Natural killer cell (primary cell): ENCODE measurements at regions not wholly inside any gene's neighbourhood (a gene's known extent, or its start where the extent isn't known, plus 50 kb on each side); places are given as distances from the start of the nearest gene placed in this dataset.

Experiments
- ATAC-seq, 3 donors: fragments of 150-1000 bp in 2 of 3; fragments of 200-7000 bp in 1 of 3; cut with Tn5 transposase; 1 replicate in 1 of 3; 2 replicates in 2 of 3; pipeline ENCODE4 v1.10.0; 2021; ENCODE audit warnings: mild to moderate bottlenecking in 2 of 3, moderate library complexity in 2 of 3
- DNase-seq, 2 donors: peaks; one replicate each; pipeline versions ENCODE4 v3.0.0 to v3.0.0-alpha.2; 2013 to 2021; ENCODE audit warnings: mixed read lengths in 1 of 2
- H3K27ac ChIP-seq: one replicate; pipeline ENCODE4 v1.5.1; 2013; ENCODE audit warnings: mild to moderate bottlenecking, low read length
- H3K27me3 ChIP-seq: one replicate; pipeline ENCODE4 v1.6.1; 2013; ENCODE audit warnings: low read length; ENCODE audit not compliant: control insufficient read depth, insufficient read depth
- H3K36me3 ChIP-seq: one replicate; pipeline ENCODE4 v1.6.1; 2013; ENCODE audit warnings: low read length; ENCODE audit not compliant: control insufficient read depth, insufficient read depth
- H3K4me1 ChIP-seq: one replicate; pipeline ENCODE4 v1.6.1; 2013; ENCODE audit warnings: low read length; ENCODE audit not compliant: control insufficient read depth, insufficient read depth
- H3K4me3 ChIP-seq: one replicate; pipeline ENCODE4 v1.5.1; 2013; ENCODE audit warnings: low read length
- H3K9me3 ChIP-seq: one replicate; pipeline ENCODE4 v1.6.1; 2013; ENCODE audit warnings: low read length; ENCODE audit not compliant: control insufficient read depth, insufficient read depth
- H3K27ac Mint-ChIP-seq, 2 donors: one replicate each; pipeline ENCODE4 v1.8.0; 2022; ENCODE audit warnings: mild to moderate bottlenecking in 2 of 2, mixed read lengths in 2 of 2, moderate library complexity in 1 of 2
- H3K27me3 Mint-ChIP-seq, 2 donors: one replicate each; pipeline ENCODE4 v1.8.0; 2022; ENCODE audit warnings: low read depth in 2 of 2, mixed read lengths in 2 of 2
- H3K36me3 Mint-ChIP-seq: one replicate; pipeline ENCODE4 v1.8.0; 2022; ENCODE audit warnings: mixed read lengths
- H3K4me1 Mint-ChIP-seq, 2 donors: one replicate each; pipeline ENCODE4 v1.8.0; 2022; ENCODE audit warnings: mixed read lengths in 2 of 2
- H3K4me3 Mint-ChIP-seq: one replicate; pipeline ENCODE4 v1.8.0; 2022; ENCODE audit warnings: mild to moderate bottlenecking, moderate library complexity, mixed read lengths
- H3K9me3 Mint-ChIP-seq, 2 donors: one replicate each; pipeline ENCODE4 v1.8.0; 2022; ENCODE audit warnings: mixed read lengths in 2 of 2
- CTCF ChIP-seq: fragments of 200-600 bp; IDR thresholded peaks from one replicate; pipeline ENCODE4 v1.8.0; 2022; ENCODE audit warnings: antibody characterized with exemption
- WGBS: methylation state at CpG from one replicate; pipeline ENCODE4 v1.1.7; 2013; ENCODE audit warnings: missing lambda C conversion rate; ENCODE audit not compliant: insufficient coverage; 5-methylcytosine and 5-hydroxymethylcytosine counted together
- intact Hi-C: fragments of 100-400 bp; cut with micrococcal nuclease; formaldehyde crosslinking; loops from one replicate; pipeline ENCODE4 v1.14.2; 2022

- peaks cover 10 to 15% of the 10 kb centered on the region in 2 donors for H3K9me3 Mint-ChIP-seq
- DNase-seq (no peak), ATAC-seq (no peak)
- Histone ChIP-seq H3K27ac (no peak overlapping the region), H3K4me3 (no peak overlapping the region), H3K4me1 (no peaks in the 10 kb centered on the region), H3K36me3 (no peaks in the 10 kb centered on the region), H3K9me3 (no peaks in the 10 kb centered on the region), H3K27me3 (no peaks in the 10 kb centered on the region)
- H3K36me3 Mint-ChIP-seq = no peaks in the 10 kb centered on the region
- 94% methylated on average over 2 of the region's 2 CpGs for WGBS
- TF ChIP-seq CTCF = no peak
- H3K4me1 Mint-ChIP-seq = no peaks in the 10 kb centered on the region
- intact Hi-C loops = no loop called here
- no peak overlapping the region for H3K4me3 Mint-ChIP-seq
- no peak overlapping the region for H3K27ac Mint-ChIP-seq
- H3K27me3 Mint-ChIP-seq = no peaks in the 10 kb centered on the region
Measured at GRCh38 chr13:72456486-72456885, 270.9 kb downstream of the MZT1 start.

GRCh38 chr13:72453161-72453560, 274.3 kb downstream of the MZT1 start:
- H3K9me3 ChIP-seq = peaks cover 4% of the 10 kb centered on the region
- H3K4me3 ChIP-seq = no peak overlapping the region
- no peaks in the 10 kb centered on the region for H3K36me3 ChIP-seq
- Mint-ChIP-seq H3K4me1 (no peaks in the 10 kb centered on the region), H3K27ac (no peak overlapping the region), H3K9me3 (peaks cover 11 to 13% of the 10 kb centered on the region in 2 donors), H3K36me3 (peaks cover 7% of the 10 kb centered on the region), H3K4me3 (no peak overlapping the region), H3K27me3 (no peaks in the 10 kb centered on the region)
- DNase-seq (no peak), ATAC-seq (no peak)
- no peaks in the 10 kb centered on the region for H3K27me3 ChIP-seq
- H3K4me1 ChIP-seq = no peaks in the 10 kb centered on the region
- intact Hi-C loops = no loop called here
- no peak for TF ChIP-seq CTCF
- 94% methylated on average over 5 of the region's 5 CpGs for WGBS
- no peak overlapping the region for H3K27ac ChIP-seq

- H3K4me3 ChIP-seq = no peak overlapping the region
- Mint-ChIP-seq H3K4me1 (no peaks in the 10 kb centered on the region), H3K27me3 (no peaks in the 10 kb centered on the region), H3K36me3 (peaks cover 7% of the 10 kb centered on the region), H3K9me3 (peaks cover 18 to 19% of the 10 kb centered on the region in 2 donors), H3K4me3 (no peak overlapping the region), H3K27ac (no peak overlapping the region)
- intact Hi-C loops = no loop called here
- H3K4me1 ChIP-seq = no peaks in the 10 kb centered on the region
- ATAC-seq (no peak), DNase-seq (no peak)
- WGBS = 71% methylated on average over 1 of the region's 1 CpG
- H3K27ac ChIP-seq = no peak overlapping the region
- H3K27me3 ChIP-seq = no peaks in the 10 kb centered on the region
- peaks cover 6% of the 10 kb centered on the region for H3K9me3 ChIP-seq
- H3K36me3 ChIP-seq = no peaks in the 10 kb centered on the region
- no peak for TF ChIP-seq CTCF
Measured at GRCh38 chr13:72448082-72448481, 279.3 kb downstream of the MZT1 start.

DNA sequence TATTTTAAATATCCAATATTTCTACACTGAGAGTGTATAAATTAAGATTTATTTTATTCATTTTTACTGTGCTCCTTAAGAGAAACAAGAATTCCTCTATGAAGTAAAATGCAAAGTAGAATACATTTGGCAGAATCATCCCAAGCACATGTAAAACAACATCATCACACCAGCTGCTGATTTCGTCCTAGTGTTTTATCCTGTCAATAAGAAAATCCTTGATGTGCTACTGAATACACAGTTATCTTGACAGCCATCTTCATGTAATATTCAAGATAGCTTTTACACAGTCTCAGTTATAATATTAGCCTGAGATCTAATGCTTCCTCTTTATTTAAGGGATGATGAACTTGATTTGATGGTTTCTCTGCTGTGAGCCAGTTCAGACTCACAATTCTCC, 282.4 kb downstream of the MZT1 start:
- H3K27ac Mint-ChIP-seq = no peak overlapping the region
- no peaks in the 10 kb centered on the region for H3K4me1 ChIP-seq
- H3K36me3 Mint-ChIP-seq = peaks cover 2% of the 10 kb centered on the region
- DNase-seq = no peak
- H3K9me3 ChIP-seq = peaks cover 6% of the 10 kb centered on the region
- no peak for ATAC-seq
- no peak for TF ChIP-seq CTCF
- no peaks in the 10 kb centered on the region for H3K4me1 Mint-ChIP-seq
- 91% methylated on average over 1 of the region's 1 CpG for WGBS
- no peaks in the 10 kb centered on the region for H3K27me3 ChIP-seq
- intact Hi-C loops = no loop called here
- no peak overlapping the region for H3K4me3 ChIP-seq
- no peak overlapping the region for H3K4me3 Mint-ChIP-seq
- peaks cover 21% of the 10 kb centered on the region in 2 donors for H3K9me3 Mint-ChIP-seq
- no peaks in the 10 kb centered on the region for H3K27me3 Mint-ChIP-seq
- H3K27ac ChIP-seq = no peak overlapping the region
- H3K36me3 ChIP-seq = no peaks in the 10 kb centered on the region
